Glomerular endothelial cell (primary cell): ENCODE measurements at regions not wholly inside any gene's neighbourhood (a gene's known extent, or its start where the extent isn't known, plus 50 kb on each side); places are given as distances from the start of the nearest gene placed in this dataset.
"Not testable (repeated sequence)": the region's sequence is repeated elsewhere in the genome, so short reads cannot be mapped to it uniquely, and the experiment has no call there.

Experiments
- DNase-seq: peaks from one replicate; pipeline ENCODE4 v3.0.0-alpha.2; 2011; ENCODE audit warnings: low read depth, low spot score; ENCODE audit errors: extremely low read depth

DNA sequence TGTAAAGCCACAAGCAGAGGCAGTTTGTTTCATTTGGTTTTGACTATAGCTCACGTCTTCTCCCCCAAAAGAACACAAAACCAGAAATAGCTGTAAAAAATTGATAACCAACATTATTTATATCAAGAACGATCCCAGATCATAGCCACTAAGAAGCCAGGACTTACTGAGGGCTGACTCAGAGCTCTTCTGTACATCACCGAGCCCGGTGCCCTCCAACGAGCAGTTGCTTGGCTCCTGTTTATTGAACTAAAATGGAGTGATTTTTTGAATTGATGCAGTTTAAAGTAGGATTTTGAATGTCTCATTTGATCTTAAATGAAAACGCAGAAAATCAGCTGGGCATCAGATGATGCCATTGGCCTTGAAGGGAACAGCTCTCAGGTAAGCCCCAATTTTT, 343.3 kb downstream of the INSIG2 start:
- DNase-seq, result no peak

- DNase-seq, result no peak
These were observed 342.9 kb downstream of the INSIG2 start for GRCh38 chr2:118431165-118431517.

- DNase-seq, result no peak
These were observed 342.4 kb downstream of the INSIG2 start for GRCh38 chr2:118430510-118431164.

- DNase-seq, result no peak
These were observed 336.9 kb downstream of the INSIG2 start for GRCh38 chr2:118425191-118425590.

- no peak for DNase-seq
These were observed 335.5 kb downstream of the INSIG2 start for GRCh38 chr2:118423776-118424175.

GRCh38 chr2:118421648-118422047, 333.4 kb downstream of the INSIG2 start:
- no peak for DNase-seq

GRCh38 chr2:118417406-118418120, 329.3 kb downstream of the INSIG2 start:
- no peak for DNase-seq

- DNase-seq, result not testable (repeated sequence)
These were observed 326.9 kb downstream of the INSIG2 start for GRCh38 chr2:118415186-118415585.

DNA sequence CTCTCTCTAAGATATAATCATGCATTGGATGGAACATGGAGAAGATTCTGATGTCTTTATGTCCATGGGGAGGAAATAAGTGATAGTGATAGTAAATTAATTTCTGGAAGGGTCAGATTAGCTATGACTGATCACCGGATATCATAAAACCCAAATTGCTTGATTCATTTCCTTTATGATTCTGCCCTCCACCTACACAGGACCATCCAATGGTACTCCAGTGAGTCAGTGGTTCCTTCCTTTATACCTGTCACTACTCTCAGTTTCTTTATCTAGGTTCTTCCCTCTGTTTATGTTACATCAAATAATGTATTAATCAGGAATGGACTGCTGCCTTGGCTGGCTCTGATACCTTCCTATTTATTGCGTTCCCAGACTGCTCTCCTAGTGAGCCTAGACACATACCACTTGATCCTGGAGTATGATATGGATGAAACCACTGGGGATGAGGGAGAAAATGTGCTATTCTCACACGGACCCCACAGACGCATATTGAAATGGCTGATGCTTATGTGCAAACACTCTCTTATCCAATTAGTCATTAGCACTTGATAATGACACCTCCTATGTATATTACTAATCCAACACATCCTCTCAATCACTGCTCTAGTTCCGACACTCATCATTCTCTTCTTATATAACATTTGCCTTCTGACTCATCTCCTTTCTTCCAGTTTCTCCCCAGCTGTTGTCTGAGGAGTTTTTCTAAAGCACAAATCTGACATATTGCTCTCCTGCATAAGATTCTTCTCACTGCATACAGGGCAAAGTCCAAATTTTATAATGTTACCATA, 315.6 kb downstream of the INSIG2 start:
- DNase-seq, result no peak

DNA sequence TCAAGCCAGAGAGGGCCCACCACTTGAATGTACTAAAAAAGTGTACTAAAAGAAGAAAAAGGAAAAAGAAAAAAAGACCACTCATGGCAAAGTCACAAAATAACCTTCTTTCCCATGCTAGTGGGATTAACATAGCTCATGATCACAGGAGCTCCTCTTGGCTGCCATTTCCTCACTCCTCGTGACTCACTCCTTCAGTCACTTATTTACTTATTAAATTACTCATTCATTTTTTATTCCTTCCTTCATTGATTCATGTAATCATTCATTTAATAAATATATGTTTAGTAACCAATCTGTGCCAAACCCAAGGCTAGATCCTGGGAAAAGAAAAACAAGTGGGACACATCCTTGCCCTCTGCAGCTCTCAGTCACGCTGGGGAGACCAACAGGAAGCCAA, 300.5 kb downstream of the INSIG2 start:
- no peak for DNase-seq

DNA sequence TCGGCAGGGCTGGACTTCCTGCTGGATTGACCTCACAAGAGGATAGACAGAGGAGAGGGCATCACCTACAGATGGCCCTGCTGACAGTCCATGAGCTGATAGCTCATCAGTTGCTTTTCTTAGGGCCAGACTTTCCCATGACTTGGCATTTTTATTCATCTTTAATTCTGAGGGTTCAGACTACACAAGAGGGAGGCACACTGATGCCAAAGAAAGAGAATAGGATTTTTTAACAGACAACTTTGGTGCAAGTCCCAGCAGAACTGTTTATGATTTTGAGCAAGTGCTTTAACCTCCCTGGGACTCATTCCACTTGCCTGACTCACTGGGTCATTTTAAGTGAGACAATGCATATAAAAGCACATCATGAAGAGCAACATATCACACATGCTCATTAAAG, 299.2 kb downstream of the INSIG2 start:
- no peak for DNase-seq

DNA sequence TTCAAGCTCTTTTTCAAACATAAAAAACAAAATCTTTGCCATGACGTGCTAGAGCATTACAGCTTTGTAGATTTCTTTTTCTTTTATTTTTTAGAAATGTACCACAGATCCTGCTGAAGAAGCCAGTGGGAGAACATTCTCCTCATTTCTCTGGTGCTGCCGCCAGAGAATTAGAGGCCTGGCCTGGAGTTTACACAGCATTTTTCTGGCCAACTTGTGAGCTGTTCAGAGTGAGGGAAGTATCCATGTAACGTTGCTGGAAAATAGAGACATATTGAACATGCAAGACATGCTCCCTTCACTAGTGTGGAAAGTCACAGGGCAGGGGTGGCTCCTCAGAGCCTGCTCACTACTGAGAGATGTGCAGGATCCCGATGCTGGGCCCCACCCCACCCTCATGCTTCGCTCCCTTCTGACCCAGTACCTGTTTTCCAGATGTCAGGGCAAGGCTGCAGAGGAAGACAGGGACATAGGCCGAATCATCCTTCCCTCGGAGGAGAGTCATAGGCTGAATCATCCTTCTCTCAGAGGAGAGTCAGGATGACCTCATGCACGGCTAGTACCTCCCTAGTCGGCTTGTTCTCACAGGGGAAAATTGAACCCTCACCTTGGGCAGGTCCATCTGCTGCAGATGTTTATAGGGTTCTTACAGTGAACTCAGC, 298.5 kb downstream of the INSIG2 start:
- no peak for DNase-seq

- DNase-seq, result no peak
These were observed 292.8 kb downstream of the INSIG2 start for GRCh38 chr2:118380915-118381653.

GRCh38 chr2:118375907-118376485, 287.7 kb downstream of the INSIG2 start:
- DNase-seq, result no peak

DNA sequence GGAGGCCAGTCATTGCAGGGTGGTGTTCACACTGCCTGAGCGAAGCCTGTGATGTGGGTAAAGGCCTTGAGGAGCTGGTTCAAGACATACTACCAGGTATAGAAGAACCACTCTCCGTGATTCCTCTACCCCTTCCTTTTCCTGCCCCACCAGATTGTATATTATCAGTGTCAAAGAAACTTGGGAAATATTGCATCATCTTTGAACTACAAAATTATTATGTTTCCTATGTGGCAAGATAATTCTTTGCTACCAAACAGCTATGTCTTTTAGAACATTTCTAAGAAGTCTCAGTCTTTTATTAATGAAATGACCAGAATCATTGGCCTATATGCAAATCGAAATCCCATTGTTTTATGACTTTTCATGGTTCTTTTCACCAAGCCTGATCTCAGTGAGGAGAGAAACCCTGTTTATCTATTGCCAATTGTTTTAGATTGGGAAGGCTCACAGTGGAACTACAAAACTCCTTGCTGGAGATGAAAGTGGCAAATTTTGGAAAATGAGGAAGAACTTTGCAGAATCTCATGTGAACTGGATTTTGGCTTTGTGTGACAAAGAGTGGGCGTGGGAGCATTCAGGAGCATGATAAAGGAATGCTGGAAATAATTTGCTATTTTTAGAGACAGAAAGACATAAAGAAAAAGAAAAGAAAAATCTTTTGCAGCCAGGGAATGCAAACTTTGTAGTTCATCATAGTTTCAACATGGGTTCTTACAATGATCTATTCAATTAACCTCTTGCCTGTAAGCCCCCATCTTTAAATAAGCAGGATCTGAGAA, 286.9 kb downstream of the INSIG2 start:
- DNase-seq, result no peak

DNA sequence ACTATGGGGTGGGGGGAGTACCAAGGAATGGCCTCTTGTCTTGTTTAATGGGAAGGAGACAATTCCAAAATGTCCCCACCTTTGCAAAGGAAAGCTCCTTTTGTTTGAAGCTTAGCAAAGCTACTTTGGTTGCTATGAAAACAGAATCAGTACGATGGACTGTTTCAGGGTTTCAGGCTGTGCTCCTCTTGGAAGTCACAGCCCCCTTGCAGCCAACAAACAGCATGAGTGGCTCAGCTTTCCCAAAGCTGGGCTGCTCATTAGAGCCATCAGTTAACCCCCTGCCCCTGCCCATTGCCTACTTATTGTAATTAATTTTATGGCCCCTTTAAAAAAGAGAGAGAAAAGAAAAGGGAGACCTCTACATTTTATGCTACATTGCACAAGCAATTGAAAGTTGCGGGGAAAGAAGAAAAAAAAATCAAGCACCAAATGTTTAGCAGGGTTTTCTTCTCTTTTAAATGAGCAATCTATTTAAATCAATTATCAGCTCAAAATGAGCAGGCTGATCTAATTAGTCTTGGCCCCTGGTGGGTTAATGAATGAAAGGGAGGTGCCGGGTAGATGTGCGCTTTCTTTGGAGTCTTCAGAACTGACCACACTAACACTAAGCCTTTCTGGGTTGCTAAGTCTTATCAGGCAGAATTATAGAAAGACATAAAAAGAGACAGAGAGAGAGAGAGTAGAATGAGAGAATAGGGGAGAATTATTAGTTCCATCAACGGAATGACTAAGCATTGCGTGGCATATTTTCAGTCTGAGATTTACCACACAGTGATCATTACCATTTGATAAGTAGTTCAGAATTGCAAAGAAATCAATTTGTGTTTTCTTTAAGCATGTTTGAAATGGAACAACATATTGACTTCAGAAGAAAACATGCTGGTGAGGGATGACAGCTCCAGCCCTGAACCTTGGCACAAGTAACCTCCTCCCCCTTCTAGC, 284.9 kb downstream of the INSIG2 start:
- no peak for DNase-seq

DNA sequence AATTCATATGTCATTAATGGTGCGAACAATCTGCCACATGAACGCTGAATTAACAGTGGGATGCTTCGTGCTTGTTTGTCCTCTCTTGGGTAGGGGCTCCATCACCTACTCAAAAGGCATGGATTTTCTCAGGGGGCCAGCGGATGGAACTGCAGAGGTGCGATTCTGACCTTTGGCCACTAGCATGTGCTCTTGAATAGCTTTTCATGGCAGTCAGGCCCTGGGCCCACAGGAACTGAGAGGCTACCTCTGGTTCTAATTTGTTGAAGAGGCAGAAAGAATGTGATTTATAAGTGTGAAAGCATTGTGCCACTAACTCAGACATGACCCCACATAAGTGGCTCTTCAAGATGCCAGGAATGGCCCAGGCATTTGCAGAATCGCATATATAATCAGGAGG, 283.2 kb downstream of the INSIG2 start:
- DNase-seq, result no peak

- DNase-seq, result not testable (repeated sequence)
These were observed 281.2 kb downstream of the INSIG2 start for GRCh38 chr2:118369521-118369920.
